Fibroblast of lung (primary cell): ENCODE measurements at regions not wholly inside any gene's neighbourhood (a gene's known extent, or its start where the extent isn't known, plus 50 kb on each side); places are given as distances from the start of the nearest gene placed in this dataset.

ENCODE experiments used
- CTCF ChIP-seq, 2 donors: IDR thresholded peaks in 1 of 2; conservative IDR thresholded peaks in 1 of 2; 1 replicate in 1 of 2; 2 replicates in 1 of 2; pipeline ENCODE4 v1.5.1; 2011 to 2012; ENCODE audit warnings: low read length in 2 of 2, control low read depth in 1 of 2, inconsistent platforms in 1 of 2, low read depth in 1 of 2, mild to moderate bottlenecking in 1 of 2
- EZH2 ChIP-seq: IDR thresholded peaks from 2 replicates; pipeline ENCODE4 v1.5.1; 2012; ENCODE audit warnings: low read length, control low read depth, mild to moderate bottlenecking; ENCODE audit errors: missing control alignments

- TF ChIP-seq CTCF (conservative IDR thresholded peaks at IDR 0.05 in 1 of 2, IDR thresholded peaks at IDR 0.05 in 1 of 2; ENCODE audit: low read depth in 1 of 2, low read length in 2 of 2), result no peak
- TF ChIP-seq EZH2, result no peak
Observed at GRCh38 chr16:52785653-52786052, 238.7 kb upstream of the TOX3 start.
